Adrenal gland (tissue), 5 donors: ENCODE measurements at regions not wholly inside any gene's neighbourhood (a gene's known extent, or its start where the extent isn't known, plus 50 kb on each side); places are given as distances from the start of the nearest gene placed in this dataset.

Source experiments
- POLR2A ChIP-seq, 2 donors: fragments of 450-650 bp; IDR thresholded peaks; one replicate each; pipeline ENCODE4 v1.6.1; 2017; ENCODE audit warnings: antibody characterized with exemption in 2 of 2, mild to moderate bottlenecking in 2 of 2, moderate library complexity in 1 of 2
- TF ChIP-seq, protein P1 (sequence below), 6 experiments: fragments of 450-650 bp in 4 of 6; fragments of 200-600 bp in 2 of 6; sonication (generic) in 1 of 6; IDR thresholded peaks; 1 replicate in 5 of 6; 2 replicates in 1 of 6; pipeline versions ENCODE4 v1.5.1 to v1.8.0; 2016 to 2021; ENCODE audit warnings: antibody characterized with exemption in 6 of 6, mild to moderate bottlenecking in 2 of 6, moderate library complexity in 1 of 6
- donor health status: DM: no; HTN: no; CAD: no.

DNA sequence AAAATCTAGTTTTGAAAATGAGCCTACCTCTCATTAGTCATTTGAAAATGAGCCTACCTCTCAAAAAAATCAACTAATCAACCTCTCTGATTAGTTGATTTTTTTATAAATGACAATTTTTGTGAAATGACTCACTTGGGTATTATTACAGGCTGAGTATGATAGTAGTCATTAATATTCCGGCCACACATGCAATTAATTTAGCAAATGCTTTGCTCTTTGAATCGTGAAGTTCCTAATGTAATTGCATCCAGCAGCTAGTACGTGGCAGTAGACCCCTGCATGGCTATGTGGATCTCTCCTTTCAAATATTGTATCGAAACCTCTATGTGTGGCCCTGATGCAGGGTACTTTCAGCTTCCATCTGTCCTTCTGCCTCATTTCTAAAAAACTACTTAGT is 245.9 kb upstream of the PHYHIPL start:
- TF ChIP-seq, protein P1, sequence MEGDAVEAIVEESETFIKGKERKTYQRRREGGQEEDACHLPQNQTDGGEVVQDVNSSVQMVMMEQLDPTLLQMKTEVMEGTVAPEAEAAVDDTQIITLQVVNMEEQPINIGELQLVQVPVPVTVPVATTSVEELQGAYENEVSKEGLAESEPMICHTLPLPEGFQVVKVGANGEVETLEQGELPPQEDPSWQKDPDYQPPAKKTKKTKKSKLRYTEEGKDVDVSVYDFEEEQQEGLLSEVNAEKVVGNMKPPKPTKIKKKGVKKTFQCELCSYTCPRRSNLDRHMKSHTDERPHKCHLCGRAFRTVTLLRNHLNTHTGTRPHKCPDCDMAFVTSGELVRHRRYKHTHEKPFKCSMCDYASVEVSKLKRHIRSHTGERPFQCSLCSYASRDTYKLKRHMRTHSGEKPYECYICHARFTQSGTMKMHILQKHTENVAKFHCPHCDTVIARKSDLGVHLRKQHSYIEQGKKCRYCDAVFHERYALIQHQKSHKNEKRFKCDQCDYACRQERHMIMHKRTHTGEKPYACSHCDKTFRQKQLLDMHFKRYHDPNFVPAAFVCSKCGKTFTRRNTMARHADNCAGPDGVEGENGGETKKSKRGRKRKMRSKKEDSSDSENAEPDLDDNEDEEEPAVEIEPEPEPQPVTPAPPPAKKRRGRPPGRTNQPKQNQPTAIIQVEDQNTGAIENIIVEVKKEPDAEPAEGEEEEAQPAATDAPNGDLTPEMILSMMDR (IDR thresholded peaks at IDR 0.05) = no peak
- TF ChIP-seq POLR2A (IDR thresholded peaks at IDR 0.05) = no peak
